ENCODE measurements at regions not wholly inside any gene's neighbourhood (a gene's known extent, or its start where the extent isn't known, plus 50 kb on each side); places are given as distances from the start of the nearest gene placed in this dataset.

- ChIA-PET POLR2A (no interaction called here), CTCF (no interaction called here)
- no peak for TF ChIP-seq CTCF (IDR thresholded peaks at IDR 0.05; ENCODE audit: control extremely low read depth, extremely low read depth, low read depth, missing control alignments)
- no peak for DNase-seq (ENCODE audit: extremely low spot score)
These were observed 313.6 kb downstream of the TBC1D32 start for GRCh38 chr6:121020656-121021055.

GRCh38 chr6:121008553-121008952 is 325.7 kb downstream of the TBC1D32 start:
- TF ChIP-seq CTCF (IDR thresholded peaks at IDR 0.05; ENCODE audit: control extremely low read depth, extremely low read depth, low read depth, missing control alignments): no peak
- DNase-seq (ENCODE audit: extremely low spot score): no peak
- POLR2A ChIA-PET: no interaction called here
- CTCF ChIA-PET: interaction anchor here (0.8 to 1.0 kb wide), 3 partner anchors 10 to 54 kb away, joined by 3 to 4 read pairs (median 3); no protein-coding TSS in a partner anchor

GRCh38 chr6:121006024-121006423 is 328.3 kb downstream of the TBC1D32 start:
- POLR2A ChIA-PET: no interaction called here
- no peak for DNase-seq (ENCODE audit: extremely low spot score)
- CTCF ChIA-PET: no interaction called here
- TF ChIP-seq CTCF (IDR thresholded peaks at IDR 0.05; ENCODE audit: control extremely low read depth, extremely low read depth, low read depth, missing control alignments): no peak

- CTCF ChIA-PET: interaction anchor here (2.2 kb wide), 1 partner anchor 10 kb away, joined by 8 read pairs; no protein-coding TSS in a partner anchor
- TF ChIP-seq CTCF (IDR thresholded peaks at IDR 0.05; ENCODE audit: control extremely low read depth, extremely low read depth, low read depth, missing control alignments): no peak
- DNase-seq (ENCODE audit: extremely low spot score): no peak
- POLR2A ChIA-PET: no interaction called here
These were observed 333.9 kb downstream of the TBC1D32 start for GRCh38 chr6:121000381-121000780.

GRCh38 chr6:120996340-120996739 is 337.9 kb downstream of the TBC1D32 start:
- ChIA-PET CTCF (no interaction called here), POLR2A (no interaction called here)
- DNase-seq (ENCODE audit: extremely low spot score): no peak
- TF ChIP-seq CTCF (IDR thresholded peaks at IDR 0.05; ENCODE audit: control extremely low read depth, extremely low read depth, low read depth, missing control alignments): no peak

- TF ChIP-seq CTCF (IDR thresholded peaks at IDR 0.05; ENCODE audit: control extremely low read depth, extremely low read depth, low read depth, missing control alignments): no peak
- POLR2A ChIA-PET: no interaction called here
- CTCF ChIA-PET: interaction anchor here (1.5 kb wide), 1 partner anchor 13 kb away, joined by 4 read pairs; no protein-coding TSS in a partner anchor
- no peak for DNase-seq (ENCODE audit: extremely low spot score)
These were observed 339.7 kb downstream of the TBC1D32 start for GRCh38 chr6:120994573-120994967.

All from GM10248 (cell line).